HL-60 (cell line): ENCODE measurements at regions not wholly inside any gene's neighbourhood (a gene's known extent, or its start where the extent isn't known, plus 50 kb on each side); places are given as distances from the start of the nearest gene placed in this dataset.

Experiments
- DNase-seq, 2 experiments: peaks; one replicate each; pipeline ENCODE4 v3.0.0-alpha.2; 2010 to 2020; ENCODE audit warnings: low read depth in 1 of 2, low spot score in 1 of 2
- H3K27ac ChIP-seq: fragments of 250-450 bp; sonication (Bioruptor Pico); replicated peaks from 2 replicates; pipeline ENCODE4 v1.5.1; 2020; ENCODE audit warnings: mild to moderate bottlenecking, moderate library complexity
- H3K27me3 ChIP-seq: fragments of 250-450 bp; sonication (Bioruptor Pico); 2 replicates; pipeline ENCODE4 v1.5.1; 2021; ENCODE audit warnings: mild to moderate bottlenecking, moderate library complexity; ENCODE audit not compliant: insufficient read depth, poor library complexity, severe bottlenecking
- H3K4me3 ChIP-seq: replicated peaks from 2 replicates; pipeline ENCODE4 v1.5.1; 2011; ENCODE audit warnings: mild to moderate bottlenecking, control low read depth, low read length; ENCODE audit not compliant: insufficient read depth
- GABPA ChIP-seq: IDR thresholded peaks from 2 replicates; pipeline ENCODE4 v1.6.1; 2012; ENCODE audit warnings: low read depth
- POLR2AphosphoS5 ChIP-seq: IDR thresholded peaks from 2 replicates; pipeline ENCODE4 v1.6.1; 2012; ENCODE audit warnings: low read depth
- SPI1 ChIP-seq: IDR thresholded peaks from 2 replicates; pipeline ENCODE4 v1.6.1; 2012; ENCODE audit warnings: low read depth, mild to moderate bottlenecking, borderline replicate concordance
- TF ChIP-seq, protein P1 (sequence below): IDR thresholded peaks from one replicate; pipeline ENCODE4 v1.5.1; 2011; ENCODE audit warnings: low read length, control low read depth, inconsistent platforms; ENCODE audit not compliant: insufficient read depth
- TF ChIP-seq, protein P2 (sequence below): IDR thresholded peaks from 2 replicates; pipeline ENCODE4 v1.6.1; 2012; ENCODE audit warnings: low read depth; ENCODE audit not compliant: insufficient replicate concordance

- no peak overlapping the region for H3K27ac ChIP-seq
- TF ChIP-seq GABPA, result no peak
- no peak for TF ChIP-seq POLR2AphosphoS5
- no peak for TF ChIP-seq SPI1
- TF ChIP-seq, protein P1, sequence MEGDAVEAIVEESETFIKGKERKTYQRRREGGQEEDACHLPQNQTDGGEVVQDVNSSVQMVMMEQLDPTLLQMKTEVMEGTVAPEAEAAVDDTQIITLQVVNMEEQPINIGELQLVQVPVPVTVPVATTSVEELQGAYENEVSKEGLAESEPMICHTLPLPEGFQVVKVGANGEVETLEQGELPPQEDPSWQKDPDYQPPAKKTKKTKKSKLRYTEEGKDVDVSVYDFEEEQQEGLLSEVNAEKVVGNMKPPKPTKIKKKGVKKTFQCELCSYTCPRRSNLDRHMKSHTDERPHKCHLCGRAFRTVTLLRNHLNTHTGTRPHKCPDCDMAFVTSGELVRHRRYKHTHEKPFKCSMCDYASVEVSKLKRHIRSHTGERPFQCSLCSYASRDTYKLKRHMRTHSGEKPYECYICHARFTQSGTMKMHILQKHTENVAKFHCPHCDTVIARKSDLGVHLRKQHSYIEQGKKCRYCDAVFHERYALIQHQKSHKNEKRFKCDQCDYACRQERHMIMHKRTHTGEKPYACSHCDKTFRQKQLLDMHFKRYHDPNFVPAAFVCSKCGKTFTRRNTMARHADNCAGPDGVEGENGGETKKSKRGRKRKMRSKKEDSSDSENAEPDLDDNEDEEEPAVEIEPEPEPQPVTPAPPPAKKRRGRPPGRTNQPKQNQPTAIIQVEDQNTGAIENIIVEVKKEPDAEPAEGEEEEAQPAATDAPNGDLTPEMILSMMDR, result no peak
- TF ChIP-seq, protein P2, sequence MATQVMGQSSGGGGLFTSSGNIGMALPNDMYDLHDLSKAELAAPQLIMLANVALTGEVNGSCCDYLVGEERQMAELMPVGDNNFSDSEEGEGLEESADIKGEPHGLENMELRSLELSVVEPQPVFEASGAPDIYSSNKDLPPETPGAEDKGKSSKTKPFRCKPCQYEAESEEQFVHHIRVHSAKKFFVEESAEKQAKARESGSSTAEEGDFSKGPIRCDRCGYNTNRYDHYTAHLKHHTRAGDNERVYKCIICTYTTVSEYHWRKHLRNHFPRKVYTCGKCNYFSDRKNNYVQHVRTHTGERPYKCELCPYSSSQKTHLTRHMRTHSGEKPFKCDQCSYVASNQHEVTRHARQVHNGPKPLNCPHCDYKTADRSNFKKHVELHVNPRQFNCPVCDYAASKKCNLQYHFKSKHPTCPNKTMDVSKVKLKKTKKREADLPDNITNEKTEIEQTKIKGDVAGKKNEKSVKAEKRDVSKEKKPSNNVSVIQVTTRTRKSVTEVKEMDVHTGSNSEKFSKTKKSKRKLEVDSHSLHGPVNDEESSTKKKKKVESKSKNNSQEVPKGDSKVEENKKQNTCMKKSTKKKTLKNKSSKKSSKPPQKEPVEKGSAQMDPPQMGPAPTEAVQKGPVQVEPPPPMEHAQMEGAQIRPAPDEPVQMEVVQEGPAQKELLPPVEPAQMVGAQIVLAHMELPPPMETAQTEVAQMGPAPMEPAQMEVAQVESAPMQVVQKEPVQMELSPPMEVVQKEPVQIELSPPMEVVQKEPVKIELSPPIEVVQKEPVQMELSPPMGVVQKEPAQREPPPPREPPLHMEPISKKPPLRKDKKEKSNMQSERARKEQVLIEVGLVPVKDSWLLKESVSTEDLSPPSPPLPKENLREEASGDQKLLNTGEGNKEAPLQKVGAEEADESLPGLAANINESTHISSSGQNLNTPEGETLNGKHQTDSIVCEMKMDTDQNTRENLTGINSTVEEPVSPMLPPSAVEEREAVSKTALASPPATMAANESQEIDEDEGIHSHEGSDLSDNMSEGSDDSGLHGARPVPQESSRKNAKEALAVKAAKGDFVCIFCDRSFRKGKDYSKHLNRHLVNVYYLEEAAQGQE, result no peak
- H3K27me3 ChIP-seq, result no peaks in the 10 kb centered on the region
- DNase-seq, result no peak
- H3K4me3 ChIP-seq, result no peak overlapping the region
Observed at GRCh38 chr5:146940295-146940694, 61.7 kb upstream of the PPP2R2B start.

DNA sequence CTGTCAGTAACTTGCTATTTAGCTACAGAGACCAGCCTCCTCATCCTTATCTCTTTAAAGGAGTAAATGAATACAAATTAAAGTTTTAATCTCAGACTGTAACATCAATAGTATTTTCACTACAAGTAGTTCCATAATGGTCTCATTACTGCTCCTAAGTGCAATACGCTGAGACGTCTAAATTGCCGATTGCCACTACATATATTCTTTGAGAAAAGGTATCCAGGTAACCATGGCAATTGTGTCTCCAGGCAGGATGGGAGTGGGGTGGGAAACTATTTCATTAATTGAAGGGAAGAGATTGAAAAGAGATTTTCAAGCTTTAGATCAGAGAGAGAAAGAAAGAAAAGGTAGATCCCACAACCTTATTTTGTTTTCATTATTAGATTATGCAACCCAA lies 65.5 kb upstream of the PPP2R2B start:
- Histone ChIP-seq H3K4me3 (no peak overlapping the region), H3K27ac (no peak overlapping the region), H3K27me3 (no peaks in the 10 kb centered on the region)
- DNase-seq, result no peak
- TF ChIP-seq SPI1 (no peak), GABPA (no peak), POLR2AphosphoS5 (no peak)
- TF ChIP-seq, protein P1, result no peak
- TF ChIP-seq, protein P2, result no peak

DNA sequence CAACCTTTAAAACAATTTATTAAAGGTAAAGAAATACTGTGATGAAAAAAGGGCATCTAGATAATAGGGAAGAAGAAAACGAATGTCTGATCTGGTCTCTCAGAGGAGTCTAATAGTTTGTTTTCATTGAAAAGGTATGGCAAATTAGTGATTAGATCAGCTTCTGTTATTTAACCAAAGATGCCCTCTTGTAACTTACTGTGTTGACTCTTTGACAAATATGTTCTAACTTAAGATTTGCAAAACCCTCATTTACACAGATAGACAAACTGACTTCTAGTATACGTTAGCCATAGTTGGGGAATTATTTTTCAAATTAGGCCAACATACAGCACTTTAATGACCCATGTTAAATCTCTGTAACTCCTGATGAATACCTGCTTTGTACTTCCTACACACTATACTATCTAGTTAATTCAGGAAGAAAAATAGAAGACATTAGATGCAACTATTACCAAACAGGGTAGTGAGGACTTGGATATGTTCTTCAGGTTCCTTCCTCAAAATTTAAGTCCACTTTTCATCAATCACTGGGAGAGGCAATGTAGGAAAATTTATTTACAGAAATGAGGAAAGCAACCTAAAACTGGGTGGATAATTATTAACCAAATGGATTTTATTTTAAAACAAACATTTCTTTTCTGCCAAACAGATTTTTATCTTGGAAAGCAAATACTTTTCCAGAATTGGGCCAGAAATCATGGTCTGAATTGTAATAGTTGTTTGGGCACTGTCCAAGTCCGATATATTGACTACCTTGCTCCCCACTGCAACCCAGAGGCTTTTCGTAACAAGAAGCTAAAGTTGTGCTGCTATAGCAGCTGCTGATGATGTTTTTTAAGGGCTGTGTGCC lies 66.4 kb upstream of the PPP2R2B start:
- no peak for DNase-seq
- Histone ChIP-seq H3K27ac (no peak overlapping the region), H3K4me3 (no peak overlapping the region), H3K27me3 (no peaks in the 10 kb centered on the region)
- no peak for TF ChIP-seq POLR2AphosphoS5
- TF ChIP-seq, protein P1, result no peak
- no peak for TF ChIP-seq GABPA
- TF ChIP-seq, protein P2, result no peak
- TF ChIP-seq SPI1, result no peak
